ENCODE measurements at regions not wholly inside any gene's neighbourhood (a gene's known extent, or its start where the extent isn't known, plus 50 kb on each side); places are given as distances from the start of the nearest gene placed in this dataset.

DNA sequence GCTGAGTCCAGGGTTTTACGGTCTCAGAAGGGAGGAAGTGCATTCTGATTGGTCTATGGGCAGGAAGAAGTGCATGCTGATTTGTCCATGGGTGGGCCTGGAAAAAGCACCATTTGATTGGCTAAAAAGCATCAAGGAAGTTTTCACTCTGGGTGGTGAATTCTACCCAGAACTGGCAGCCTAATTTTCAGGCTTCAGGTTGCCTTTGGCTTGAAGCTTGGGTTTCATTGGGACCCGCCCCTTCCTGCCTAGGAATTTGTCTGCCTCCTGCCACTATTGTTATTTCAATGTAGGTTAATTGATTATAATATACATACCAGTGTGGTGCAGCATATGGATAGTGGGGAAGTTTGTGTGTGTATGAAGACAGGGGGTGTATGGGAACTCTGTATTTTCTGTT lies 1355.9 kb downstream of the SI start:
- no peak for TF ChIP-seq ZNF266 (tag by site-specific recombination; IDR thresholded peaks at IDR 0.05; ENCODE audit: low read depth)
- no peak for TF ChIP-seq ZNF544 (tag by site-specific recombination; IDR thresholded peaks at IDR 0.05)
- TF ChIP-seq, protein P1, sequence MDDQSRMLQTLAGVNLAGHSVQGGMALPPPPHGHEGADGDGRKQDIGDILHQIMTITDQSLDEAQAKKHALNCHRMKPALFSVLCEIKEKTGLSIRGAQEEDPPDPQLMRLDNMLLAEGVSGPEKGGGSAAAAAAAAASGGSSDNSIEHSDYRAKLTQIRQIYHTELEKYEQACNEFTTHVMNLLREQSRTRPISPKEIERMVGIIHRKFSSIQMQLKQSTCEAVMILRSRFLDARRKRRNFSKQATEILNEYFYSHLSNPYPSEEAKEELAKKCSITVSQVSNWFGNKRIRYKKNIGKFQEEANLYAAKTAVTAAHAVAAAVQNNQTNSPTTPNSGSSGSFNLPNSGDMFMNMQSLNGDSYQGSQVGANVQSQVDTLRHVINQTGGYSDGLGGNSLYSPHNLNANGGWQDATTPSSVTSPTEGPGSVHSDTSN (CRISPR knock-in tag; IDR thresholded peaks at IDR 0.05): no peak
- no peak for TF ChIP-seq CTCF (tag by site-specific recombination; IDR thresholded peaks at IDR 0.05)
- TF ChIP-seq ZBTB17 (tag by site-specific recombination; IDR thresholded peaks at IDR 0.05): no peak
- TF ChIP-seq, protein P2, sequence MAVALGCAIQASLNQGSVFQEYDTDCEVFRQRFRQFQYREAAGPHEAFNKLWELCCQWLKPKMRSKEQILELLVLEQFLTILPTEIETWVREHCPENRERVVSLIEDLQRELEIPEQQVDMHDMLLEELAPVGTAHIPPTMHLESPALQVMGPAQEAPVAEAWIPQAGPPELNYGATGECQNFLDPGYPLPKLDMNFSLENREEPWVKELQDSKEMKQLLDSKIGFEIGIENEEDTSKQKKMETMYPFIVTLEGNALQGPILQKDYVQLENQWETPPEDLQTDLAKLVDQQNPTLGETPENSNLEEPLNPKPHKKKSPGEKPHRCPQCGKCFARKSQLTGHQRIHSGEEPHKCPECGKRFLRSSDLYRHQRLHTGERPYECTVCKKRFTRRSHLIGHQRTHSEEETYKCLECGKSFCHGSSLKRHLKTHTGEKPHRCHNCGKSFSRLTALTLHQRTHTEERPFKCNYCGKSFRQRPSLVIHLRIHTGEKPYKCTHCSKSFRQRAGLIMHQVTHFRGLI (tag by site-specific recombination; IDR thresholded peaks at IDR 0.05): no peak

Data from HEK293 (cell line).